Spleen (tissue), 11 donors: ENCODE measurements at regions not wholly inside any gene's neighbourhood (a gene's known extent, or its start where the extent isn't known, plus 50 kb on each side); places are given as distances from the start of the nearest gene placed in this dataset.

Experiments
- DNase-seq: peaks from one replicate; pipeline ENCODE4 v3.0.0-alpha.2; 2020
- H3K27ac ChIP-seq, 8 donors: fragments of 200-600 bp; sonication (generic) in 7 of 8; 1 replicate in 4 of 8; 2 replicates in 4 of 8; pipeline versions ENCODE4 v1.5.0 to v1.8.0; 2016 to 2021; ENCODE audit warnings: inconsistent platforms in 4 of 8, mild to moderate bottlenecking in 4 of 8, moderate library complexity in 1 of 8
- H3K27me3 ChIP-seq, 7 donors: fragments of 200-600 bp; sonication (generic) in 6 of 7; replicated peaks in 1 of 7; 1 replicate in 4 of 7; 2 replicates in 3 of 7; pipeline versions ENCODE4 v1.5.0 to v1.8.0; 2016 to 2021; ENCODE audit warnings: inconsistent platforms in 3 of 7, mild to moderate bottlenecking in 1 of 7
- H3K36me3 ChIP-seq, 6 donors: fragments of 200-600 bp; sonication (generic) in 5 of 6; 1 replicate in 4 of 6; 2 replicates in 2 of 6; pipeline versions ENCODE4 v1.5.0 to v1.8.0; 2016 to 2021; ENCODE audit warnings: inconsistent platforms in 2 of 6
- H3K4me1 ChIP-seq, 6 donors: fragments of 200-600 bp; sonication (generic) in 5 of 6; 1 replicate in 3 of 6; 2 replicates in 3 of 6; pipeline versions ENCODE4 v1.5.0 to v1.8.0; 2016 to 2021; ENCODE audit warnings: inconsistent platforms in 3 of 6
- H3K4me3 ChIP-seq, 8 donors: fragments of 200-600 bp; sonication (generic) in 7 of 8; 1 replicate in 4 of 8; 2 replicates in 4 of 8; pipeline versions ENCODE4 v1.5.0 to v1.8.0; 2016 to 2021; ENCODE audit warnings: inconsistent platforms in 4 of 8, mild to moderate bottlenecking in 4 of 8, moderate library complexity in 2 of 8
- H3K9me3 ChIP-seq, 8 donors: fragments of 200-600 bp; sonication (generic) in 7 of 8; 1 replicate in 4 of 8; 2 replicates in 4 of 8; pipeline versions ENCODE4 v1.5.0 to v1.8.0; 2016 to 2021; ENCODE audit warnings: inconsistent platforms in 4 of 8
- CTCF ChIP-seq, 11 experiments: fragments of 200-600 bp in 7 of 11; fragments of 450-650 bp in 4 of 11; sonication (generic) in 4 of 11; IDR thresholded peaks in 8 of 11; conservative IDR thresholded peaks in 3 of 11; 1 replicate in 7 of 11; 2 replicates in 4 of 11; pipeline versions ENCODE4 v1.4.0 to v1.8.0; 2016 to 2021; ENCODE audit warnings: antibody characterized with exemption in 11 of 11, inconsistent platforms in 4 of 11, mild to moderate bottlenecking in 1 of 11
- POLR2A ChIP-seq, 3 donors: fragments of 450-650 bp; IDR thresholded peaks; one replicate each; pipeline ENCODE4 v1.5.1; 2017; ENCODE audit warnings: antibody characterized with exemption in 3 of 3, mild to moderate bottlenecking in 1 of 3
- POLR2AphosphoS5 ChIP-seq, 3 donors: sonication (generic); formaldehyde crosslinking; IDR thresholded peaks; one replicate each; pipeline ENCODE4 v1.5.1; 2017; ENCODE audit warnings: antibody characterized with exemption in 3 of 3
- WGBS, 5 donors: extraction: QIAGEN DNeasy Blood & Tissue Kit in 3 of 5; methylation state at CpG; one replicate each; pipeline versions ENCODE4 v1.1.5 to v1.1.7; 2013 to 2018; 5-methylcytosine and 5-hydroxymethylcytosine counted together
- intact Hi-C: fragments of 100-400 bp; cut with DNase I; formaldehyde crosslinking; loops from one replicate; pipeline ENCODE4 v1.15.0; 2023; ENCODE audit warnings: low total_unique reads
- donor health status: healthy with polysubstance abuse.
- donor health status: DM: no; HTN: no; CAD: no; lungs with moderate emphysema.
- donor health status: DM: no; HTN: no; CAD: no.
- donor health status: Bipolar disorder and iron deficiency.
- donor health status: healthy.
- donor health status: DM: no; HTN: no; CAD: no.
- donor health status: DM: yes; HTN: yes; CAD: no.

GRCh38 chr18:61710082-61710620, 182.7 kb downstream of the RNF152 start:
- WGBS, 5 donors, result 76 to 92% (median 83%) methylated on average over 1 of the region's 1 CpG
- TF ChIP-seq POLR2AphosphoS5 (IDR thresholded peaks at IDR 0.05) (no peak), CTCF (IDR thresholded peaks at IDR 0.05 in 8 of 11, conservative IDR thresholded peaks at IDR 0.05 in 3 of 11) (no peak), POLR2A (IDR thresholded peaks at IDR 0.05) (no peak)
- H3K4me1 ChIP-seq, result no peaks in the 10 kb centered on the region
- intact Hi-C loops, result no loop called here
- no peak overlapping the region for H3K4me3 ChIP-seq
- H3K27ac ChIP-seq, result no peak overlapping the region
- DNase-seq, result no peak
- H3K9me3 ChIP-seq, result peaks cover 0 to 7% (median 0%) of the 10 kb centered on the region in 8 donors
- no peaks in the 10 kb centered on the region for H3K27me3 ChIP-seq
- no peaks in the 10 kb centered on the region for H3K36me3 ChIP-seq

- no peaks in the 10 kb centered on the region for H3K27me3 ChIP-seq
These were observed 186.4 kb downstream of the RNF152 start for GRCh38 chr18:61706276-61706915.

GRCh38 chr18:61703508-61703907, 189.3 kb downstream of the RNF152 start:
- Histone ChIP-seq H3K9me3 (no peaks in the 10 kb centered on the region), H3K27me3 (no peaks in the 10 kb centered on the region), H3K36me3 (no peaks in the 10 kb centered on the region), H3K27ac (no peak overlapping the region), H3K4me1 (no peaks in the 10 kb centered on the region), H3K4me3 (no peak overlapping the region)
- TF ChIP-seq POLR2A (IDR thresholded peaks at IDR 0.05) (no peak), POLR2AphosphoS5 (IDR thresholded peaks at IDR 0.05) (no peak), CTCF (IDR thresholded peaks at IDR 0.05 in 8 of 11, conservative IDR thresholded peaks at IDR 0.05 in 3 of 11) (no peak)
- intact Hi-C loops, result no loop called here
- DNase-seq, result no peak

More at GRCh38 chr18:61706276-61706915, 186.4 kb downstream of the RNF152 start:
- H3K36me3 ChIP-seq, result no peaks in the 10 kb centered on the region
- 72 to 88% (median 76%) methylated on average over 3 of the region's 3 CpGs for WGBS, 5 donors
- H3K9me3 ChIP-seq, result peaks cover 0 to 7% (median 0%) of the 10 kb centered on the region in 8 donors
- no peak overlapping the region for H3K4me3 ChIP-seq
- no peak overlapping the region for H3K27ac ChIP-seq
- TF ChIP-seq POLR2AphosphoS5 (IDR thresholded peaks at IDR 0.05) (no peak), CTCF (IDR thresholded peaks at IDR 0.05 in 8 of 11, conservative IDR thresholded peaks at IDR 0.05 in 3 of 11) (no peak), POLR2A (IDR thresholded peaks at IDR 0.05) (no peak)
- H3K4me1 ChIP-seq, result no peaks in the 10 kb centered on the region
- DNase-seq, result no peak
- intact Hi-C loops, result no loop called here

- no peaks in the 10 kb centered on the region for H3K4me1 ChIP-seq
- no peaks in the 10 kb centered on the region for H3K36me3 ChIP-seq
- no peak overlapping the region for H3K4me3 ChIP-seq
- H3K27me3 ChIP-seq, result no peaks in the 10 kb centered on the region
- intact Hi-C loops, result no loop called here
- H3K27ac ChIP-seq, result no peak overlapping the region
- H3K9me3 ChIP-seq, result no peaks in the 10 kb centered on the region
- TF ChIP-seq POLR2A (IDR thresholded peaks at IDR 0.05) (no peak), POLR2AphosphoS5 (IDR thresholded peaks at IDR 0.05) (no peak), CTCF (IDR thresholded peaks at IDR 0.05 in 8 of 11, conservative IDR thresholded peaks at IDR 0.05 in 3 of 11) (no peak)
- 74 to 92% (median 77%) methylated on average over 3 of the region's 3 CpGs for WGBS, 5 donors
- no peak for DNase-seq
These were observed 190.8 kb downstream of the RNF152 start for GRCh38 chr18:61702007-61702406.
